Heart left ventricle (tissue), 16 donors: ENCODE measurements at regions not wholly inside any gene's neighbourhood (a gene's known extent, or its start where the extent isn't known, plus 50 kb on each side); places are given as distances from the start of the nearest gene placed in this dataset.

Experiments used
- ATAC-seq, 4 donors: fragments of 200-7000 bp; cut with Tn5 transposase; one replicate each; pipeline ENCODE4 v1.9.1; 2020 to 2022; ENCODE audit warnings: moderate library complexity in 4 of 4, mild to moderate bottlenecking in 3 of 4, moderate number of reproducible peaks in 1 of 4
- DNase-seq, 5 donors: peaks; one replicate each; pipeline ENCODE4 v3.0.0-alpha.2; 2020
- H3K27ac ChIP-seq, 12 donors: fragments of 200-600 bp; sonication (generic) in 4 of 12; one replicate each; pipeline versions ENCODE4 v1.5.0 to v1.8.0; 2016 to 2022; ENCODE audit warnings: mild to moderate bottlenecking in 2 of 12
- H3K27me3 ChIP-seq, 9 donors: fragments of 200-600 bp; sonication (generic) in 2 of 9; one replicate each; pipeline versions ENCODE4 v1.5.1 to v1.8.0; 2016 to 2022; ENCODE audit warnings: mild to moderate bottlenecking in 3 of 9
- H3K36me3 ChIP-seq, 9 donors: fragments of 200-600 bp; sonication (generic) in 2 of 9; one replicate each; pipeline versions ENCODE4 v1.5.0 to v1.8.0; 2018 to 2022; ENCODE audit warnings: mild to moderate bottlenecking in 2 of 9
- H3K4me1 ChIP-seq, 12 donors: fragments of 200-600 bp; sonication (generic) in 4 of 12; one replicate each; pipeline versions ENCODE4 v1.5.0 to v1.8.0; 2016 to 2022; ENCODE audit warnings: mild to moderate bottlenecking in 3 of 12
- H3K4me3 ChIP-seq, 12 donors: fragments of 200-600 bp; sonication (generic) in 4 of 12; one replicate each; pipeline versions ENCODE4 v1.5.0 to v1.8.0; 2017 to 2022; ENCODE audit warnings: mild to moderate bottlenecking in 9 of 12, moderate library complexity in 4 of 12
- H3K9me3 ChIP-seq, 12 donors: fragments of 200-600 bp; sonication (generic) in 4 of 12; one replicate each; pipeline versions ENCODE4 v1.5.0 to v1.8.0; 2016 to 2022; ENCODE audit warnings: mild to moderate bottlenecking in 1 of 12
- POLR2A ChIP-seq, 2 donors: fragments of 450-650 bp; IDR thresholded peaks; one replicate each; pipeline ENCODE4 v1.6.1; 2017; ENCODE audit warnings: antibody characterized with exemption in 2 of 2, mild to moderate bottlenecking in 2 of 2, moderate library complexity in 2 of 2
- WGBS, 4 donors: extraction: QIAGEN DNeasy Blood & Tissue Kit in 2 of 4; methylation state at CpG; one replicate each; pipeline versions ENCODE4 v1.1.5 to v1.1.7; 2013 to 2018; 5-methylcytosine and 5-hydroxymethylcytosine counted together
- intact Hi-C, 10 donors: fragments of 100-400 bp; cut with DNase I; formaldehyde crosslinking; loops; one replicate each; pipeline versions ENCODE4 v1.11.1 to v1.14.2; 2022
- TF ChIP-seq, protein P1 (sequence below), 12 donors: fragments of 200-600 bp; sonication (generic) in 4 of 12; IDR thresholded peaks; one replicate each; pipeline versions ENCODE4 v1.5.0 to v1.8.0; 2018 to 2022; ENCODE audit warnings: antibody characterized with exemption in 12 of 12, mild to moderate bottlenecking in 5 of 12
- donor health status: ischemic (EF 13 %, LVEDD 7.1; RV severe dilation, severe dysfunction).
- donor health status: healthy with polysubstance abuse.
- donor health status: DM: no; HTN: yes; CAD: no.
- donor health status: DM: no; HTN: no; CAD: no.
- donor health status: ischemic (EF 25% LVEDD 6.9; RV normal size, moderate dysfunction).
- donor health status: ischemic (EF 25% LVEDD 5.7; RV mildly dilated, moderate dysfunction).
- donor health status: healthy.
- donor health status: DM: yes; HTN: yes; CAD: no.
- donor health status: ischemic (EF 35%, LVEDD 5.7; RV mildly dilated, moderate dysfunction).
- donor health status: nonischemic (EF 11% LVEDD 7.7; RV severe dilation, severe dysfunction).
- donor health status: DM: yes; HTN: yes; CAD: no.
- donor health status: PGD.
- donor health status: ischemic (EF 29% LVEDD 5.4; RV normal size, mild dysfunction).
- donor health status: nonischemic (EF 23%, LVEDD 6.1; RV moderate dilation, normal function).

DNA sequence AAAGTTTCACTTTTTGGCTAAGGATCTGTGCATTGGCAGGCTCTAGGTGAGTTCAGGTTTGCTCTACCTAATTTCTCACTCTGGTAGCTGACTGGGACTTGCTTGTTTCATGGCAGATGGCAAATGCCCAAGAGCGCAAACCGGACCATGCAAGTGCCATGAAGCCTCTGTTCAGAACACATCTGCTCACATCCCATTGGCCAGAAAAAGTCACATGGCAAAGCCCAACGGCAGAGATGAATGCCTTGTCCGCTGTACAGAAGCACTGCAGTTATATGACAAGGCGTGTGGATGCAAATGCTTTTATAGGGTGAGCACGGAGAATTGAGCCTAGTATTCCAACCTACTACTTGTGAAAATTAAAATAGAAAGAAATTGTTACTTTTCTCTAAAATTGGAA lies 202.2 kb upstream of the HMGA2 start:
- no peaks in the 10 kb centered on the region for H3K4me1 ChIP-seq
- H3K27me3 ChIP-seq, result peaks cover 0 to 3% (median 0%) of the 10 kb centered on the region in 9 donors
- no peak for DNase-seq
- H3K9me3 ChIP-seq, result peaks cover 0 to 2% (median 0%) of the 10 kb centered on the region in 12 donors
- intact Hi-C loops, result no loop called here
- H3K27ac ChIP-seq, result no peak overlapping the region
- 91 to 94% (median 94%) methylated on average over 6 of the region's 6 CpGs for WGBS, 4 donors
- H3K4me3 ChIP-seq, result no peak overlapping the region
- no peak for ATAC-seq
- TF ChIP-seq, protein P1, sequence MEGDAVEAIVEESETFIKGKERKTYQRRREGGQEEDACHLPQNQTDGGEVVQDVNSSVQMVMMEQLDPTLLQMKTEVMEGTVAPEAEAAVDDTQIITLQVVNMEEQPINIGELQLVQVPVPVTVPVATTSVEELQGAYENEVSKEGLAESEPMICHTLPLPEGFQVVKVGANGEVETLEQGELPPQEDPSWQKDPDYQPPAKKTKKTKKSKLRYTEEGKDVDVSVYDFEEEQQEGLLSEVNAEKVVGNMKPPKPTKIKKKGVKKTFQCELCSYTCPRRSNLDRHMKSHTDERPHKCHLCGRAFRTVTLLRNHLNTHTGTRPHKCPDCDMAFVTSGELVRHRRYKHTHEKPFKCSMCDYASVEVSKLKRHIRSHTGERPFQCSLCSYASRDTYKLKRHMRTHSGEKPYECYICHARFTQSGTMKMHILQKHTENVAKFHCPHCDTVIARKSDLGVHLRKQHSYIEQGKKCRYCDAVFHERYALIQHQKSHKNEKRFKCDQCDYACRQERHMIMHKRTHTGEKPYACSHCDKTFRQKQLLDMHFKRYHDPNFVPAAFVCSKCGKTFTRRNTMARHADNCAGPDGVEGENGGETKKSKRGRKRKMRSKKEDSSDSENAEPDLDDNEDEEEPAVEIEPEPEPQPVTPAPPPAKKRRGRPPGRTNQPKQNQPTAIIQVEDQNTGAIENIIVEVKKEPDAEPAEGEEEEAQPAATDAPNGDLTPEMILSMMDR (IDR thresholded peaks at IDR 0.05), result no peak
- TF ChIP-seq POLR2A (IDR thresholded peaks at IDR 0.05), result no peak
- no peaks in the 10 kb centered on the region for H3K36me3 ChIP-seq

DNA sequence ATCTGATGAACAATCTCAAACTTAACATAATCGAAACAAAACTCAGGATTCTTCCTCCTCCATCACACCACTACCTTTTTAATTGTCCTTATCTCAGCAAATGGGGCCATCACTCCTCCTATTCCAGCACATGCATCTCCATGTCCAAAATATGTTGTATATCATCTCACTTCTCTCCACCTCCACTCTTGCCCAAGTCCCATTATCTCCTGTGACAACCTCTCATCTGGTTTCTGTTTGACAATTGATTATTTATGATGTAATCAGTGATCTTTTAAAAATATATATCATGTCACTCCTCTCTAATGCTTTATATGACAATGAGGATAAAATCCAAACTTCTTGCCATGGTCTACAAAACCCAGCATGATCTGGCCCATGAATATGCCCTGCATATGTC lies 200.8 kb upstream of the HMGA2 start:
- TF ChIP-seq, protein P1 (IDR thresholded peaks at IDR 0.05), result no peak
- no peak for TF ChIP-seq POLR2A (IDR thresholded peaks at IDR 0.05)
- H3K36me3 ChIP-seq, result no peaks in the 10 kb centered on the region
- H3K9me3 ChIP-seq, result peaks cover 0 to 3% (median 0%) of the 10 kb centered on the region in 12 donors
- peaks cover 0 to 3% (median 0%) of the 10 kb centered on the region in 9 donors for H3K27me3 ChIP-seq
- no peaks in the 10 kb centered on the region for H3K4me1 ChIP-seq
- intact Hi-C loops, result no loop called here
- H3K4me3 ChIP-seq, result no peak overlapping the region
- no peak overlapping the region for H3K27ac ChIP-seq
- no peak for DNase-seq
- WGBS, 4 donors, result 82 to 83% (median 82%) methylated on average over 1 of the region's 1 CpG
- no peak for ATAC-seq

DNA sequence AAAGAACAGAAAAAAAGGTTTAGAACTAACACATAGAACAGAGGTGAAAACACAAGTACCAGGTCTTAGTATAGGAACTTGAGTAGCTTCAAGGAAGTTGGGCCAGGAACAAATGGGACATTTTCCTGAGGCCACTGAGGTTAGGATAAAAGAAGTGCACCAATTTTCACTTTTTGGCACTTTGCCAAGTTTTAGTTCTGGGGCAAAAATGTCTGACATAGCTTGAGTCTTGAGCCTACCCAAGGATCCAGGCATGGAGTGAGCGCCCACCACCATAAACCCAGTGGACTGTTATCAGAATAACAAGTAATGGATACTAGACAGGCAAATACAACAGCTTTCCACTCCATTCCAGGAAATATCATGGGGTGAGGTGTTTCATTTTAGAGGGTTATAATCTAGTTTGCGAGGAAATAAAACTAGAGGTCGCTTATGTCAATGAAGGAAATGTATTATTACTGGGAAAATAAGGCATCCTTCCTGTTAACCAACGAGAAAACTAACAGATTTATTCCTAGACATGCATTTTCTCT lies 199.7 kb upstream of the HMGA2 start:
- Histone ChIP-seq H3K27ac (no peak overlapping the region), H3K4me3 (no peak overlapping the region), H3K27me3 (peaks cover 0 to 3% (median 0%) of the 10 kb centered on the region in 9 donors), H3K36me3 (no peaks in the 10 kb centered on the region), H3K9me3 (peaks cover 0 to 3% (median 0%) of the 10 kb centered on the region in 12 donors), H3K4me1 (no peaks in the 10 kb centered on the region)
- no peak for TF ChIP-seq POLR2A (IDR thresholded peaks at IDR 0.05)
- TF ChIP-seq, protein P1 (IDR thresholded peaks at IDR 0.05), result no peak
- DNase-seq, result no peak
- intact Hi-C loops, result no loop called here
- WGBS, 4 donors, result 79 to 88% (median 81%) methylated on average over 4 of the region's 4 CpGs
- no peak for ATAC-seq

DNA sequence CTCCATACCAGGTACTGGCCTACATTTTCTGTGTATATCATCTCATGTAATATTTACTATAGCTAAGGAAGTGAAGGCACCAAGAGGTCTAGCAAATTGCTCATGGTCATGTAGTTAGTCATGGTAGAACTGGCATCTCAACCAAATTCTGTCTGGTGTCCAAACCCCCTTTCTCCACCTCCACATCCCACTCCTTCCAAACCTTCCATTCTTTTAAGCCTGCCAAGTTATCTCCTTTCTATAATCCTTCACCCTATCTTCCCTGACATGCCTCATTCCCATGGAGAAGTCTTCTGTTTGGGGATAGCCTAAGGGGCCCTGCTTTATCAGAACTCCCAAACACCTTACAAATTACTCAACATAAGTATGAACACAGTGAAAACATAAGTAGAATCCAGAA lies 196.2 kb upstream of the HMGA2 start:
- H3K4me3 ChIP-seq, result no peak overlapping the region
- H3K27me3 ChIP-seq, result no peaks in the 10 kb centered on the region
- intact Hi-C loops, result no loop called here
- TF ChIP-seq, protein P1 (IDR thresholded peaks at IDR 0.05), result no peak
- TF ChIP-seq POLR2A (IDR thresholded peaks at IDR 0.05), result no peak
- H3K27ac ChIP-seq, result no peak overlapping the region
- H3K9me3 ChIP-seq, result peaks cover 0 to 3% (median 0%) of the 10 kb centered on the region in 12 donors
- no peak for ATAC-seq
- H3K36me3 ChIP-seq, result no peaks in the 10 kb centered on the region
- H3K4me1 ChIP-seq, result no peaks in the 10 kb centered on the region
- no peak for DNase-seq
